GM12878 (cell line): ENCODE measurements at regions not wholly inside any gene's neighbourhood (a gene's known extent, or its start where the extent isn't known, plus 50 kb on each side); places are given as distances from the start of the nearest gene placed in this dataset.

ENCODE experiments used
- ATAC-seq: fragments of 200-7000 bp; cut with Tn5 transposase; 3 replicates; pipeline ENCODE4 v1.9.1; 2020; ENCODE audit warnings: mild to moderate bottlenecking, moderate library complexity
- BruUV-seq: library from RNA; stranded (reverse); fragments of 400-500 nt; replicated peaks from 2 replicates; lab custom pipeline; 2021; lab: Mats Ljungman, UMichigan
- CTCF ChIA-PET: fragments of 300-600 bp; sonication (Branson Sonifier 250); formaldehyde crosslinking; extraction: SDS; loops from one replicate; lab custom pipeline; 2021; ENCODE audit warnings: inconsistent platforms; lab: Yijun Ruan, JAX
- POLR2A ChIA-PET: fragments of 350-600 bp; formaldehyde crosslinking; extraction: SDS; loops from one replicate; lab custom pipeline; 2021; ENCODE audit warnings: inconsistent platforms; lab: Charles Lee
- RAD21 ChIA-PET: fragments of 300-600 bp; sonication (Branson Sonifier 250); formaldehyde crosslinking; loops from one replicate; lab custom pipeline; 2023; ENCODE audit warnings: antibody characterized with exemption; ENCODE audit not compliant: unreplicated experiment; lab: Charles Lee
- SMC1A ChIA-PET: fragments of 300-600 bp; sonication (Branson Sonifier 250); formaldehyde crosslinking; loops from one replicate; lab custom pipeline; 2023; ENCODE audit not compliant: unreplicated experiment, uncharacterized antibody; lab: Charles Lee
- DNase-seq: peaks from one replicate; pipeline ENCODE4 v3.0.0-alpha.2; 2011; ENCODE audit warnings: low read depth, low spot score
- FAIRE-seq: peaks from 3 replicates; lab custom pipeline; 2011; peaks lifted over from hg19 to GRCh38; lab: Jason Lieb, UNC
- H2AFZ ChIP-seq: 2 replicates; pipeline ENCODE4 v1.6.0; 2011; ENCODE audit warnings: low read depth, low read length, control low read depth; ENCODE audit not compliant: control insufficient read depth
- H3K27ac ChIP-seq: 2 replicates; pipeline ENCODE4 v1.5.1; 2011; ENCODE audit warnings: control low read depth; ENCODE audit not compliant: control insufficient read depth, insufficient read depth
- H3K27me3 ChIP-seq, 2 experiments: replicated peaks in 1 of 2; 2 replicates each; pipeline versions ENCODE4 v1.6.0 to v1.6.1; 2011; ENCODE audit warnings: low read length in 1 of 2; ENCODE audit not compliant: control insufficient read depth in 2 of 2, insufficient read depth in 2 of 2
- H3K36me3 ChIP-seq, 2 experiments: 2 replicates each; pipeline ENCODE4 v1.5.1; 2011; ENCODE audit warnings: low read length in 1 of 2; ENCODE audit not compliant: control insufficient read depth in 2 of 2, insufficient read depth in 2 of 2
- H3K4me1 ChIP-seq: 2 replicates; pipeline ENCODE4 v1.6.1; 2011; ENCODE audit warnings: mild to moderate bottlenecking, low read length, moderate library complexity, mixed read lengths; ENCODE audit not compliant: control insufficient read depth, insufficient read depth
- H3K4me2 ChIP-seq: 2 replicates; pipeline ENCODE4 v1.6.0; 2011; ENCODE audit warnings: control low read depth; ENCODE audit not compliant: control insufficient read depth, insufficient read depth
- H3K4me3 ChIP-seq: fragments of 200-600 bp; sonication (generic); 2 replicates; pipeline ENCODE4 v1.5.1; 2016
- H3K79me2 ChIP-seq: 2 replicates; pipeline ENCODE4 v1.6.0; 2011; ENCODE audit warnings: low read length; ENCODE audit not compliant: control insufficient read depth, insufficient read depth
- H3K9ac ChIP-seq: 2 replicates; pipeline ENCODE4 v1.8.0; 2011; ENCODE audit warnings: low read length, control low read depth, mixed read lengths; ENCODE audit not compliant: control insufficient read depth, insufficient read depth
- H3K9me3 ChIP-seq: replicated peaks from 3 replicates; pipeline ENCODE4 v1.5.1; 2011; ENCODE audit warnings: mild to moderate bottlenecking, low read length; ENCODE audit not compliant: control insufficient read depth, insufficient read depth
- H4K20me1 ChIP-seq: 2 replicates; pipeline ENCODE4 v1.6.0; 2011; ENCODE audit not compliant: control insufficient read depth, insufficient read depth
- ASH2L ChIP-seq: fragments of 300-600, 200-600 bp; sonication (generic); IDR thresholded peaks from 2 replicates; pipeline ENCODE4 v1.6.1; 2017; ENCODE audit warnings: low read depth, mild to moderate bottlenecking, borderline replicate concordance
- BHLHE40 ChIP-seq, 2 experiments: fragments of 450-650 bp in 1 of 2; IDR thresholded peaks; 2 replicates each; pipeline ENCODE4 v1.6.1; 2011 to 2017; ENCODE audit warnings: low read depth in 2 of 2, borderline replicate concordance in 1 of 2, improper control_type of control experiment in 1 of 2, low read length in 1 of 2, mild to moderate bottlenecking in 1 of 2
- EED ChIP-seq: sonication (generic); IDR thresholded peaks from 2 replicates; pipeline ENCODE4 v1.6.1; 2016; ENCODE audit warnings: antibody characterized with exemption, low read depth
- GABPA ChIP-seq: IDR thresholded peaks from 2 replicates; pipeline ENCODE4 v1.6.1; 2014; ENCODE audit warnings: antibody characterized with exemption, low read depth, mild to moderate bottlenecking, inconsistent platforms
- HDGF ChIP-seq: fragments of 450-650 bp; IDR thresholded peaks from 2 replicates; pipeline ENCODE4 v1.6.1; 2016; ENCODE audit warnings: antibody characterized with exemption
- JUND ChIP-seq: IDR thresholded peaks from 2 replicates; pipeline ENCODE4 v1.6.1; 2012; ENCODE audit warnings: low read depth, mild to moderate bottlenecking, low read length, improper control_type of control experiment, moderate library complexity
- KDM1A ChIP-seq: fragments of 200-600 bp; sonication (generic); IDR thresholded peaks from 2 replicates; pipeline ENCODE4 v1.6.1; 2016; ENCODE audit warnings: borderline replicate concordance
- LARP7 ChIP-seq: fragments of 450-650 bp; IDR thresholded peaks from 2 replicates; pipeline ENCODE4 v1.6.1; 2017; ENCODE audit warnings: mild to moderate bottlenecking
- MYB ChIP-seq: fragments of 150-350 bp; IDR thresholded peaks from 2 replicates; pipeline ENCODE4 v1.6.1; 2014; ENCODE audit warnings: mild to moderate bottlenecking, low read depth, low read length, borderline replicate concordance
- NRF1 ChIP-seq: conservative IDR thresholded peaks from 2 replicates; pipeline ENCODE4 v1.6.1; 2011; ENCODE audit warnings: mild to moderate bottlenecking, low read depth, low read length, improper control_type of control experiment
- RFX5 ChIP-seq: IDR thresholded peaks from 2 replicates; pipeline ENCODE4 v1.6.1; 2011; ENCODE audit warnings: low read depth, low read length, improper control_type of control experiment
- SPI1 ChIP-seq: IDR thresholded peaks from 2 replicates; pipeline ENCODE4 v1.6.1; 2011; ENCODE audit warnings: low read depth, mild to moderate bottlenecking, low read length, moderate library complexity, borderline replicate concordance; ENCODE audit not compliant: insufficient read depth
- SUPT20H ChIP-seq: IDR thresholded peaks from 2 replicates; pipeline ENCODE4 v1.6.1; 2011; ENCODE audit warnings: low read depth, mild to moderate bottlenecking, low read length, moderate library complexity, borderline replicate concordance; ENCODE audit not compliant: control insufficient read depth
- TCF3 ChIP-seq: IDR thresholded peaks from 2 replicates; pipeline ENCODE4 v1.6.1; 2012; ENCODE audit warnings: low read depth, mild to moderate bottlenecking, low read length, borderline replicate concordance; ENCODE audit not compliant: insufficient read depth
- ZBED1 ChIP-seq: IDR thresholded peaks from 2 replicates; pipeline ENCODE4 v1.6.1; 2016; ENCODE audit warnings: borderline replicate concordance
- ZNF24 ChIP-seq: fragments of 450-650 bp; IDR thresholded peaks from 2 replicates; pipeline ENCODE4 v1.6.1; 2017; ENCODE audit warnings: antibody characterized with exemption, mild to moderate bottlenecking
- WGBS: methylation state at CpG from one replicate; pipeline ENCODE4 v1.1.6; 2016; ENCODE audit warnings: low lambda C conversion rate; ENCODE audit not compliant: insufficient replicate concordance, insufficient coverage; ENCODE audit errors: missing lambda C conversion rate; 5-methylcytosine and 5-hydroxymethylcytosine counted together
- in situ Hi-C: fragments of 300-500 bp; cut with MboI; formaldehyde crosslinking; loops from 9 replicates; pipeline ENCODE4 v1.14.3; 2018; ENCODE audit warnings: mixed read lengths
- intact Hi-C: fragments of 100-400 bp; cut with micrococcal nuclease; formaldehyde crosslinking; loops from one replicate; pipeline ENCODE4 v1.14.2; 2022; ENCODE audit not compliant: unreplicated experiment
- TF ChIP-seq, protein P1 (sequence below): fragments of 150-350 bp; IDR thresholded peaks from 2 replicates; pipeline ENCODE4 v1.6.1; 2014; ENCODE audit warnings: mild to moderate bottlenecking, low read depth, low read length
- TF ChIP-seq, protein P2 (sequence below): fragments of 450-650 bp; IDR thresholded peaks from 2 replicates; pipeline ENCODE4 v1.6.1; 2014; ENCODE audit warnings: mild to moderate bottlenecking

GRCh38 chr13:76017861-76018556, 381.9 kb downstream of the LMO7 start:
- CTCF ChIA-PET: interaction anchor here (0.5 to 5.6 kb wide), 22 partner anchors 10 to 890 kb away, joined by 3 to 83 read pairs (median 4); no protein-coding TSS in a partner anchor
- Histone ChIP-seq H3K36me3 (no peaks in the 10 kb centered on the region), H3K27me3 (no peaks in the 10 kb centered on the region), H3K4me2 (no peak overlapping the region), H2AFZ (no peak overlapping the region), H3K9me3 (no peaks in the 10 kb centered on the region), H4K20me1 (no peaks in the 10 kb centered on the region), H3K9ac (no peak overlapping the region), H3K27ac (no peak overlapping the region), H3K4me1 (no peaks in the 10 kb centered on the region), H3K79me2 (no peaks in the 10 kb centered on the region), H3K4me3 (no peak overlapping the region)
- no TSS peak for BruUV-seq
- intact Hi-C loops: loop anchor here (1.0 to 5.0 kb wide), 4 partner anchors 142 to 885 kb away; no protein-coding TSS in a partner anchor
- FAIRE-seq: no peak
- DNase-seq: no peak
- SMC1A ChIA-PET: interaction anchor here (0.6 to 3.0 kb wide), 13 partner anchors 9 to 456 kb away, joined by 3 to 42 read pairs (median 5); no protein-coding TSS in a partner anchor
- WGBS: 52% methylated on average over 5 of the region's 5 CpGs
- no peak for TF ChIP-seq EED
- TF ChIP-seq, protein P1, sequence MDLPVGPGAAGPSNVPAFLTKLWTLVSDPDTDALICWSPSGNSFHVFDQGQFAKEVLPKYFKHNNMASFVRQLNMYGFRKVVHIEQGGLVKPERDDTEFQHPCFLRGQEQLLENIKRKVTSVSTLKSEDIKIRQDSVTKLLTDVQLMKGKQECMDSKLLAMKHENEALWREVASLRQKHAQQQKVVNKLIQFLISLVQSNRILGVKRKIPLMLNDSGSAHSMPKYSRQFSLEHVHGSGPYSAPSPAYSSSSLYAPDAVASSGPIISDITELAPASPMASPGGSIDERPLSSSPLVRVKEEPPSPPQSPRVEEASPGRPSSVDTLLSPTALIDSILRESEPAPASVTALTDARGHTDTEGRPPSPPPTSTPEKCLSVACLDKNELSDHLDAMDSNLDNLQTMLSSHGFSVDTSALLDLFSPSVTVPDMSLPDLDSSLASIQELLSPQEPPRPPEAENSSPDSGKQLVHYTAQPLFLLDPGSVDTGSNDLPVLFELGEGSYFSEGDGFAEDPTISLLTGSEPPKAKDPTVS: no peak
- TF ChIP-seq JUND: no peak
- no peak for TF ChIP-seq MYB
- TF ChIP-seq GABPA: no peak
- TF ChIP-seq HDGF: no peak
- no peak for TF ChIP-seq ZNF24
- TF ChIP-seq RFX5: no peak
- no peak for TF ChIP-seq SUPT20H
- no peak for TF ChIP-seq LARP7
- TF ChIP-seq BHLHE40 (IDR thresholded peaks at IDR 0.05; ENCODE audit: borderline replicate concordance in 1 of 2, low read depth in 2 of 2, low read length in 1 of 2): no peak
- TF ChIP-seq KDM1A: no peak
- TF ChIP-seq ZBED1: no peak
- TF ChIP-seq NRF1: no peak
- no peak for TF ChIP-seq TCF3
- TF ChIP-seq, protein P2, sequence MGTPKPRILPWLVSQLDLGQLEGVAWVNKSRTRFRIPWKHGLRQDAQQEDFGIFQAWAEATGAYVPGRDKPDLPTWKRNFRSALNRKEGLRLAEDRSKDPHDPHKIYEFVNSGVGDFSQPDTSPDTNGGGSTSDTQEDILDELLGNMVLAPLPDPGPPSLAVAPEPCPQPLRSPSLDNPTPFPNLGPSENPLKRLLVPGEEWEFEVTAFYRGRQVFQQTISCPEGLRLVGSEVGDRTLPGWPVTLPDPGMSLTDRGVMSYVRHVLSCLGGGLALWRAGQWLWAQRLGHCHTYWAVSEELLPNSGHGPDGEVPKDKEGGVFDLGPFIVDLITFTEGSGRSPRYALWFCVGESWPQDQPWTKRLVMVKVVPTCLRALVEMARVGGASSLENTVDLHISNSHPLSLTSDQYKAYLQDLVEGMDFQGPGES: no peak
- no peak for TF ChIP-seq SPI1
- no peak for TF ChIP-seq ASH2L
- RAD21 ChIA-PET: interaction anchor here (0.7 to 2.9 kb wide), 8 partner anchors 8 to 885 kb away, joined by 3 to 35 read pairs (median 6); no protein-coding TSS in a partner anchor
- in situ Hi-C loops: loop anchor here (5.0 kb wide), 2 partner anchors 141 to 331 kb away; no protein-coding TSS in a partner anchor
- ATAC-seq: no peak
- POLR2A ChIA-PET: no interaction called here
